GM12891 (cell line): ENCODE measurements at regions not wholly inside any gene's neighbourhood (a gene's known extent, or its start where the extent isn't known, plus 50 kb on each side); places are given as distances from the start of the nearest gene placed in this dataset.
"Not testable (repeated sequence)": the region's sequence is repeated elsewhere in the genome, so short reads cannot be mapped to it uniquely, and the experiment has no call there.

ENCODE experiments used
- PAX5 ChIP-seq: IDR thresholded peaks from 2 replicates; pipeline ENCODE4 v1.6.1; 2011; ENCODE audit warnings: low read length, moderate library complexity, mild to moderate bottlenecking; ENCODE audit not compliant: insufficient read depth, severe bottlenecking
- POLR2AphosphoS5 ChIP-seq: IDR thresholded peaks from 2 replicates; pipeline ENCODE4 v1.6.1; 2011; ENCODE audit warnings: low read depth, low read length, control low read depth

DNA sequence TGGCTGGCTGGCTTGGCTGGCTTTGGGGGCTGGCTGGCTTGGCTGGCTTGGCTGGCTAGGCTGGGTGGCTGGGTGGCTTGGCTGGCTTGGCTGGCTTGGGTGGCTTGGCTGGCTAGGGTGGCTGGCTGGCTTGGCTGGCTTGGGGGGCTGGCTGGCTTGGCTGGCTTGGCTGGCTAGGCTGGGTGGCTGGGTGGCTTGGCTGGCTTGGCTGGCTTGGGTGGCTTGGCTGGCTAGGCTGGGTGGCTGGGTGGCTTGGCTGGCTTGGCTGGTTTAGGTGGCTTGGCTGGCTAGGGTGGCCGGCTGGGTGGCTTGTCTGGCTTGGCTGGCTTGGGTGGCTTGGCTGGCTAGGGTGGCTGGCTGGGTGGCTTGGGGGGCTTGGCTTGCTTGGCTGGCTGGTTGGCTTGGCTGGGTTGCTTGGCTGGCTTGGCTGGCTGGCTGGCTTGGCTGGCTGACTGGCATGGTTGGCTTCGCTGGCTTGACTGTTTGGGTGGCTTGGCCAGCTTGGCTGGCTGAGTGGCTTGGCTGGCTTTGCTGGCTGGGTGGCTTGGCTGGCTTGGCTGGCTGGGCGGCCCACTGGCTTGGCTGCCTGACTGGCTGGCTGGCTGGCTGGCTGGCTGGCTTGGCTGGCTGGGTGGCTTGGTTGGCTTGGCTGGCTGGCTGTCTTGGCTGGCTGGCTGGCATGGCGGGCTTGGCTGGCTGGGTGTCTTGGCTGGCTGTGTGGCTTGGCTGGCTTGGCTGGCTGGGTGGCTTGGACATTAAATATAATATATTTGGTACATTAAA lies 246.3 kb upstream of the POTEB2 start:
- TF ChIP-seq PAX5, POLR2AphosphoS5: not testable (repeated sequence)
